GM19324 (cell line): ENCODE measurements at regions not wholly inside any gene's neighbourhood (a gene's known extent, or its start where the extent isn't known, plus 50 kb on each side); places are given as distances from the start of the nearest gene placed in this dataset.

ENCODE experiments used
- ATAC-seq: cut with Tn5 transposase; IDR thresholded peaks from one replicate; pipeline ENCODE4 v1.9.1; 2021; ENCODE audit warnings: mild to moderate bottlenecking, moderate library complexity; ENCODE audit not compliant: unreplicated experiment, low FRiP score

- no peak for ATAC-seq
Observed at GRCh38 chr18:74023220-74023619, 124.4 kb downstream of the FBXO15 start.

GRCh38 chr18:74019864-74020263 is 127.8 kb downstream of the FBXO15 start:
- ATAC-seq: no peak

DNA sequence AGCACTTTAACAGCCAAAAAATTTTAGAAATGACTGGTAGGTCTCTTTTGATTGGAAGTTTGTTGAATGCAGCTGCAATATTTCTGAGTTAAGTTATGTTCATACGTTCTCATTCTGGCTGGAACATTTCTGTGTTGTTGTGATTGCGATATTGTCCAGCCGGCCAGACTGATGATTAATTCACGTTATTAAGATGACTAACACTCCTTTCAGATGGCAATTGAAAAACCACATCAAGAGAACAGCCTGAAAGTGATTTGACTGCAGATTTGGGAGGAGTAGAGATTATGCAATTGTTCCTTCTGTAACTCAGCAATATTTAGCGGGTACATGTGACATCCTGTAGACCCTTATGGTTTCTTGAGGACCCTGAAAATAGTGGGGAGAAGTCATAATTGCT is 133.7 kb downstream of the FBXO15 start:
- no peak for ATAC-seq

DNA sequence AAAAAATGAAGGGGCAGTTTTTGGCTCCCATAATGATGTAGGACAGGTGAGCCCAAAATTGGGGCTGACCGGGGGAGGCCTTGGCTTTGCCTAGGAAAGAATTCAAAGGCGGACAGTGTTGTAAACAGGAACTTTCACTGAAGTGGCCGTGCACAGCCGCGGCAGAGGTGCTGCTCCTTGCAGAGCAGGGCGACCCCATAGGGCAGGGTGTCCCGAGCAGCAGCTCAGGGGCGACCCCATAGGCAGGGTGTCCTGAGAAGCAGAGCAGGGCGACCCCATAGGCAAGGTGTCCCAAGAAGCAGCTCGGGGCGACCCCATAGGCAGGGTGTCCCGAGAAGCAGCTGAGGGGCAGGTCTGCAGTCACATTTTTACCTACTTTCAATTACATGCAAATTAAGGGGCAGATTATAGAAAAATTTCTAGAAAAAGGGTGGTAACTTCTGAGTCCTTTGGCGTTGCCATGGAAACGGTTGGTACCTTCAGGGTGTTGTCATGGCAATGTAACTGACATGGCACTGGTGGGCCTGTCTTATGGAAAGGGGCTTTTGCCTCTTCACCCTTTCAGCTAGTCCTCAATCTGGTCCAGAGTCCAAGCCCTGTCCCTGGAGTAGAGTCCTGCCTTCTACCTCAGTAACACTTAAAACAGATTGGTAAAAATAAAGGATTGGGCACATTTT is 134.5 kb downstream of the FBXO15 start:
- ATAC-seq: no peak

GRCh38 chr18:74006143-74006542 is 141.5 kb downstream of the FBXO15 start:
- ATAC-seq: no peak

DNA sequence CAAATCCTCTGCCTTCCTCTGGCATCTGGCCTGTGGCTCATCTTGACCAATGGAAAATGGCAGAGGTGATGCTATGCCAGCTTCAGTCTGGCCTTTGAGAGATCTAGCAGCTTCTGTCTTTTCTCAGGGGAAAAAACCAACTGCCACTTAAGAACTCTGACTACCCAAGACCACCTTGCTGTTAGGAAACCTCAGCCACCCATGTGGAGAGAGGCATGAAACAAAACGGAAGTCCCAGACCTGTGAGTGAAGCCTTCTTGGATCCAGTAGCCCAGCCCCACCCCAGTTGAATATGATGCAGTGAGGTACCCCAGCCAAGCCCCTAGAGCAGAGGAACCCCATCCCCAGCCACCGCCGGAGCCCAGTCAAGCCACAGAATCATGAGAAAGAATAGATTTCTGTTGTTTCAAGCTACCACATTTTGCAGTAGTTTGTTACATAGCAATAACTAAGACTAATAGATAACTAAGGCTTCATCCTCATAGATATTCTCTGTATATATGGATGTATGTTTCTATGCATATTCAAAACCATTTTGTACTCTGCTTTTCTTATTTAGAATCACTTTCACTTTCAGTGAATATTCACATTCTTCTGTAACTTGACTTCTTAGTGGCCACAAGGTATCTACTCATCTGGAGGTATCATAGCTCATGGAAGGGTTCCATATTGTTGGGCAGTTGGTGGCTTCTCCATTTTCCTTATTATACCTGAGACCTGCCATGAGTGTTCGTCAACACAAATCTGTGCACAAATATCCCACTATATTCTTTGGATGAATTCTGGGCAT is 142.1 kb downstream of the FBXO15 start:
- ATAC-seq: no peak

- no peak for ATAC-seq
Observed at GRCh38 chr18:73992242-73993022, 155.2 kb downstream of the FBXO15 start.

GRCh38 chr18:73991570-73991969 is 156.1 kb downstream of the FBXO15 start:
- no peak for ATAC-seq

DNA sequence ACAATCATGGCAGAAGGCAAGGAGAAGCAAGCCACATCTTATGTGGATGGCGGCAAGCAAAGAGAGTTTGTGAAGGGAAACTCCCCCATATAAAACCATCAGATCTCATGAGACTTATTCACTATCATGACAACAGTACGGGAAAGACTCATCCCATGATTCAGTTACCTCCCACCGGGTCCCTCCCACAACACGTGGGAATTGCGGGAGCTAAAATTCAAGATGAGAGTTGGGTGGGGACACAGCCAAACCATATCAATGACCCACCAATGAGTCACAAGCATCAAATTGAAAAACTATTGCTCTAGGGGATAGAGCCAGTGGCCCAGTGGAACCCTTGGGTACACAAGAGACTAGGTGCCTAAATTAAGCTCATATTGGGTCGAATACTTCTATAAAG is 157.4 kb downstream of the FBXO15 start:
- ATAC-seq: no peak

DNA sequence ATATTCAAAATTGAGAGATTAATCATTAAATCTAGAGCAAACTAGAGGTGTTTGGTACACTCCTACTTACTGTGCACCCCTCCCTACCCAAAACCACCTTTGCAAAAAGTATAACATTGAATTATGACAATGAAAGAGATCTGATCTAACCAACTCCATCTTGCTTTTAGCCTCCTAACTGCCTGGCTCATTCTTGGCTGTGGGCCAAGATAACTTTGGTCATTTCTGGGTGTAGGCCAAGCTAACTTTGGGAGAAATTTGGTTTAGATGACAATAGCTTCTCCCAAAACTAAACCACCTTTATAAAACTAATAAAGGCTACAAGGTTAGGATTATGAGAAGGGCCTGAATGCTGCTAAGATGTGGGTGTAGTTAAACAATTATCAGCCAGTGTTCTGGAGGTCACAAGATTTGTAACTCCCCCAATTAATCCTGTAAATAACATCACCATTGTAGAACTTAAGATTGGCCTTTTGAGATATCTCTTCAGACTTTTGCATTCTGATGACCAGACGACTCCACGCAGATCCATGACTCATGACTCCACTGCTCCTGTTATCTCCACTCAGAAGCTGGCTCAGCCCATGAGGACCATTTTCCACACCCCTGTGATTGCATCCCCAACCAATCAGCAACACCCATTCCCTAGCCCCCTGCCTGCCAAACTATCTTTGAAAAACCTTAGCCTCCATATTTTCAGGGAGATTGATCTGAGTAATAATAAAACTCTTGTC is 160.2 kb downstream of the FBXO15 start:
- ATAC-seq: no peak

- no peak for ATAC-seq
Observed at GRCh38 chr18:73986711-73987110, 160.9 kb downstream of the FBXO15 start.

DNA sequence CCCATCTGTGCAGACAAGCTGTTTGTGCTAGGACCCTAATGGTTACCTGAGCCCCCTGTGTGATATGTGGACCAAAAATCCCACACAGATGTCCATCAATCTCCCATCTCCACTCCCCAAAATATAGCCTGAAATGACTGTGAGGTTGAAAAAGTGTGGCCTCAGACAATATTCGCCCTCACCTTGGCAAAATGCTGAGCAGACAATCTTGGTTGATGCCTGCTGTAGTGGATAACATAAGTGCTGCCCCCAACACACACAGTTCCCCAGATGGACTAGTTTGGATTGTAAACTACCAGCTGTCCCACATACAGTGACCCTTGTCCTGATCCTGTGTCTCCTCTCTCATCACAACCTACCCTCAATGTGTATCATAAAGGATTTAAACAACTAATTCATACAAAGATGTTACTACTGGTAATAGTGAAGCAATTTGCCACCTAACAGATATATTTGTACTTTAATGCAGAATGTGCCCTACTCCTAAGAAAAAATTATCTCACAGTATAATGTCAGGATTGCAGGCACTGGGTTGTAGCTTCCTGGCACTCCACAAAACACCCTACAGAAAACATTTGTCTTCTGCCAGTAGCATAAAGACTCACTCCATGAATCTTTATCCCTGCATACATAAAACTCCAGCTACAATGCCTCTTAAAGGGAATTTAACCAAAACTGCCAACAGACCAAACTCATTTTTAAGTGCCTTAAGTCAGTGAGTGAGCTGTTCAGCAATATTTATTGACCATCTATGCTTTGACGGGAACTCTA is 161.6 kb downstream of the FBXO15 start:
- no peak for ATAC-seq

- ATAC-seq: no peak
Observed at GRCh38 chr18:73983970-73984369, 163.7 kb downstream of the FBXO15 start.

DNA sequence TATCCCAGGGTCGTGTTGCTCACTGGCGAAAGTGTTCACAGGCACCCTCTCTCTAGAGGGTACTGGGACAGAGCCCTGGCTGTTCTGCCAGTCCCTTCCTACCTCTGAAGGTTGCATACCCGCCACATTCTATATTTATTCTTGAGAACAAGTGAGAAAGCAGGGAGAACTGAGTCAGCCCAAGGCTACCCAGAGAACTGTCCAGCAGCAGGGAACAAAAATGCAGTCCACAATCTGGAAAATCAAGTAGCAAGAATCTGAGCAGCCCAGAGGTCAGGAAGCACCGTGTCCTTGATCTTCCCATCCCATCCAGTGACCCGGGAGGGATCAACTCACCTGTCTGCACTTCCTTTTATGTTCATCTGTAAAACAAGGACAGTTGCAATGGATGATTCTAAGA is 164.1 kb downstream of the FBXO15 start:
- no peak for ATAC-seq

GRCh38 chr18:73981796-73982195 is 165.8 kb downstream of the FBXO15 start:
- no peak for ATAC-seq

DNA sequence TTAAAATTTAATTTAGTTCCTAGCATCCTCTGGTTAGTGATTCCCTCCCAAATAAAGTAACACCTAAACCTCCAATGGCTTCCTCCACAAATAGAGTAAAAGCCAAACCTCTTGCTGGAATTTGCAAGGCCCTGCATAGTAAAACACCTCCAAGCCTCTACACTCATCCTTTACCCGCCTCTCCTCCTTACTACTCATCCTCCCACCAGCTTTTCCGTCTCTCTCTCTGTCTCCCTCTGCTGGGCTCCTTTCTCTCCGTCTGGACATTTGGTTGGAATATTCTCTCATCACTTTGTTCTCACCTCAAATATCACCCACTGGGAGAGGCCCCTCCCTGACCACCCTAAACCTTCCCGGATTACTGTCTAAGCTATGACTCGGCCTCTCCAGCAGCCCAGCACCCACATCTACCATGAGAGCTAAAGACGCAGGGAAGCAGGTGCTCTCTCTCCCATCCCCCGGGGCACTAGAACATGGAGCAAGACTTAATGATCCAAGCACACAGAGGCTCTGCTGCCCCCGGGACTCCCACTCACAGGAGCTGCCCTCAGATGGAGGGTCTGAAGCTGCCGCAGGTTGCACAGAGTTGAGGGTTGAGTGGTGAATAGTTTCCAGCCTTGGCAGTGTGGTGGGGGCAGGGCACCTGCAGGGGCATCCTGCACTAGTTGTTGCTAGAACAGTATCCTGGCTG is 167.2 kb downstream of the FBXO15 start:
- no peak for ATAC-seq

DNA sequence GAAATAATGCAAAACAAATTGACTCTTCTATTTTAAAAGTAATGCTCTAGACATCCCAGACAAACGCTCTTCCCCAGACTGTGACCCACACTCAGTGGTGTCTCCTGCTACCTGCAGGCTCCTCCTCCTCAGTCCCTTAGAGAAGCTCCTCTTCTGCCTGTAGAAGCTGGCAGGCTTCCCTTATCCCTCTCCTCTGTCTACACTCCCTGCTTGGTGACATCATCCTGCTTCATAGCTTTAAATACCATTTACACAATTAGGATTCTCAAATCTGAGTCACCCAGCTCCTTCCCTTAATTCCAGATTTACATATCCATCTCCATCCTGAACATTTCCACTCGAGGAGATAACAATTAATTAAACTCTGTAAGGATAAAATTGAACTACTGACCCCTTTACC is 167.9 kb downstream of the FBXO15 start:
- no peak for ATAC-seq

DNA sequence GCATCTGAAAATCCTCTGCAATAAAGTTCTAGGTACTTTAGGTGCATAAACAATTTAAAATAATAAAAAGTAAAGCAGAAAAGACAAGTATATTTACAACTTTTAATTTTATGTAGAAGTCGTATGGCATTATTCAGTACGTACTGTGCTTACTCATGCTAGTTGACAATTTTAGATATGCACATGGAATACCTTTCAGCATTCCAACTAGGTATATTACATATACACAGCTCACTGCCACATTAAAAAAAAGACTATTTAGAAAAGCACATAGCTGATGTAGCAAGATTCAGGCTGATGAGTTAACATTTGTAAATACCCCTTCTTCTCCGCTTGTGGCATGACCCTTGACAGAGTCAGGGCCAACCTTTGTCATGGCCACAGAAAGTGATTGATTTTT is 171.2 kb downstream of the FBXO15 start:
- no peak for ATAC-seq

- ATAC-seq: no peak
Observed at GRCh38 chr18:73975266-73975665, 172.4 kb downstream of the FBXO15 start.
